OCI-LY3 (cell line): ENCODE measurements at regions not wholly inside any gene's neighbourhood (a gene's known extent, or its start where the extent isn't known, plus 50 kb on each side); places are given as distances from the start of the nearest gene placed in this dataset.
A peak's percentile ranks its signal among the peaks of the same experiment; 100 is the strongest.
"Not testable (repeated sequence)": the region's sequence is repeated elsewhere in the genome, so short reads cannot be mapped to it uniquely, and the experiment has no call there.

Experiments used
- H2AFZ ChIP-seq: fragments of 200-600, 300-600 bp; shearing (Covaris generic); 2 replicates; pipeline ENCODE4 v1.6.0; 2014; ENCODE audit warnings: antibody characterized with exemption, low read depth, low read length
- H3K27ac ChIP-seq: fragments of 200-600, 300-600 bp; sonication (generic); 2 replicates; pipeline ENCODE4 v1.5.1; 2014; ENCODE audit warnings: mild to moderate bottlenecking, low read length, moderate library complexity, mixed read lengths
- H3K27me3 ChIP-seq: fragments of 200-600, 300-600 bp; sonication (generic); 2 replicates; pipeline ENCODE4 v1.6.1; 2014; ENCODE audit warnings: low read depth, low read length, mixed read lengths
- H3K36me3 ChIP-seq: fragments of 200-600, 300-600 bp; sonication (generic); replicated peaks from 2 replicates; pipeline ENCODE3; 2014; ENCODE audit warnings: low read depth, low read length, mixed read lengths
- H3K4me1 ChIP-seq: fragments of 300-600, 200-600 bp; sonication (generic); 2 replicates; pipeline ENCODE4 v1.6.1; 2014; ENCODE audit warnings: low read length, mixed read lengths
- H3K4me2 ChIP-seq: fragments of 200-600, 300-600 bp; sonication (generic); 2 replicates; pipeline ENCODE4 v1.6.1; 2014; ENCODE audit warnings: low read length, mixed read lengths
- H3K4me3 ChIP-seq: fragments of 300-600, 200-600 bp; sonication (generic); 2 replicates; pipeline ENCODE4 v1.5.1; 2014; ENCODE audit warnings: antibody characterized with exemption, mild to moderate bottlenecking, low read length, moderate library complexity
- H3K79me2 ChIP-seq: fragments of 300-600, 200-600 bp; shearing (Covaris generic); 2 replicates; pipeline ENCODE4 v1.6.1; 2014; ENCODE audit warnings: mild to moderate bottlenecking, low read length, mixed read lengths
- H3K9ac ChIP-seq: fragments of 300-600, 200-600 bp; shearing (Covaris generic); 2 replicates; pipeline ENCODE4 v1.6.0; 2014; ENCODE audit warnings: mild to moderate bottlenecking, low read length, moderate library complexity
- H3K9me3 ChIP-seq: fragments of 200-600, 300-600 bp; shearing (Covaris generic); 2 replicates; pipeline ENCODE4 v1.6.1; 2014; ENCODE audit warnings: low read length, mixed read lengths; ENCODE audit not compliant: insufficient read depth
- H4K20me1 ChIP-seq: fragments of 200-600, 300-600 bp; sonication (generic); 2 replicates; pipeline ENCODE4 v1.6.1; 2016; ENCODE audit warnings: low read length, mixed read lengths; ENCODE audit not compliant: insufficient read depth
- EZH2phosphoT487 ChIP-seq: fragments of 200-600 bp; shearing (Covaris generic); IDR thresholded peaks from 2 replicates; pipeline ENCODE4 v1.6.1; 2018; ENCODE audit warnings: antibody characterized with exemption, mixed run types, low read depth
- TF ChIP-seq, protein P1 (sequence below): fragments of 200-600, 300-600 bp; sonication (generic); IDR thresholded peaks from 2 replicates; pipeline ENCODE4 v1.5.1; 2014; ENCODE audit warnings: antibody characterized with exemption, low read length, low read depth

DNA sequence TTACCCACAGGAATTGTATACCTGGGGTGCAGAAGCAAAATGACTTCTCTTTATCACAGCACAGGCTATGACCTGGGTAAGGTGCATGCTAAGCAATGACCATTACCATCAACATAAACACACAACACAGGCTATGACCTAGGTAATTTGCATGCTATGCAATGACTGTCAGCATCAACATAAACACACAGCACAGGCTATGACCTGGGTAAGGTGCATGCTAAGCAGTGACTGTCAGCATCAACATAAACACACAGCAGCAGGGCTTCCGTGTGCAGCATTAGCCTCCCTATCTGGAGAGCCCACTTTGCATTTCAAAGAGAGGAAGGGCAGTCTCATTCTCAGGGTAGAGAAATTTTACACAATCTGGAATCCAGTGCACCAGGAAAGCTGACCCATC is 583.0 kb downstream of the TMEM121 start:
- no peaks in the 10 kb centered on the region for H3K79me2 ChIP-seq
- no peaks in the 10 kb centered on the region for H3K27me3 ChIP-seq
- no peak overlapping the region for H2AFZ ChIP-seq
- TF ChIP-seq, protein P1, sequence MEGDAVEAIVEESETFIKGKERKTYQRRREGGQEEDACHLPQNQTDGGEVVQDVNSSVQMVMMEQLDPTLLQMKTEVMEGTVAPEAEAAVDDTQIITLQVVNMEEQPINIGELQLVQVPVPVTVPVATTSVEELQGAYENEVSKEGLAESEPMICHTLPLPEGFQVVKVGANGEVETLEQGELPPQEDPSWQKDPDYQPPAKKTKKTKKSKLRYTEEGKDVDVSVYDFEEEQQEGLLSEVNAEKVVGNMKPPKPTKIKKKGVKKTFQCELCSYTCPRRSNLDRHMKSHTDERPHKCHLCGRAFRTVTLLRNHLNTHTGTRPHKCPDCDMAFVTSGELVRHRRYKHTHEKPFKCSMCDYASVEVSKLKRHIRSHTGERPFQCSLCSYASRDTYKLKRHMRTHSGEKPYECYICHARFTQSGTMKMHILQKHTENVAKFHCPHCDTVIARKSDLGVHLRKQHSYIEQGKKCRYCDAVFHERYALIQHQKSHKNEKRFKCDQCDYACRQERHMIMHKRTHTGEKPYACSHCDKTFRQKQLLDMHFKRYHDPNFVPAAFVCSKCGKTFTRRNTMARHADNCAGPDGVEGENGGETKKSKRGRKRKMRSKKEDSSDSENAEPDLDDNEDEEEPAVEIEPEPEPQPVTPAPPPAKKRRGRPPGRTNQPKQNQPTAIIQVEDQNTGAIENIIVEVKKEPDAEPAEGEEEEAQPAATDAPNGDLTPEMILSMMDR, result no peak
- no peak for TF ChIP-seq EZH2phosphoT487
- H4K20me1 ChIP-seq, result no peaks in the 10 kb centered on the region
- no peak overlapping the region for H3K27ac ChIP-seq
- H3K4me2 ChIP-seq, result no peak overlapping the region
- H3K36me3 ChIP-seq, result no peaks in the 10 kb centered on the region
- no peaks in the 10 kb centered on the region for H3K4me1 ChIP-seq
- H3K9ac ChIP-seq, result no peak overlapping the region
- H3K9me3 ChIP-seq, result no peaks in the 10 kb centered on the region
- H3K4me3 ChIP-seq, result no peak overlapping the region

DNA sequence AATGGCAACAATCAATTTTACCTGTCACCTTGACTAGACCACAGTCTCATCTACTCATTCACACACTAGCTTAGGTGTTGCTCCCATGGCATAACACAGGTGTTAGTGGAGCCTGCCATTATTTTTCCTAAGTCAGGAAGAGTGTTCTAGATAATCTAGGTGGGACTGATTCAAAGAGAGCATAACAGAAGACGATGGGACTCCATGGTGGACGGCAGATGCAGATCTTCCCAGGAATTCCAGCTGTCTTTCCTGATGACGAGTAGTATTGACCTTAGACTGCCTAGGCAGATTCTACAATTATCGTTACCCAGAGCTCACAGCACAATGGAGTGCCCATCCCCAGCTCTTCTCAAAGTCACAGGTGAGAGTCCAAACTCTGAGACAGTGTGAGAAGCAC is 589.0 kb downstream of the TMEM121 start:
- H3K4me2 ChIP-seq, result no peak overlapping the region
- H4K20me1 ChIP-seq, result no peaks in the 10 kb centered on the region
- no peak overlapping the region for H3K9ac ChIP-seq
- peaks cover 12% of the 10 kb centered on the region; the same call in 1 of the 2 replicates for H3K27me3 ChIP-seq
- no peak overlapping the region for H3K27ac ChIP-seq
- H3K79me2 ChIP-seq, result no peaks in the 10 kb centered on the region
- TF ChIP-seq EZH2phosphoT487, result no peak
- TF ChIP-seq, protein P1, result no peak
- H3K9me3 ChIP-seq, result no peaks in the 10 kb centered on the region
- H2AFZ ChIP-seq, result no peak overlapping the region
- H3K4me1 ChIP-seq, result peaks cover 3% of the 10 kb centered on the region; the same call in 1 of the 2 replicates
- no peak overlapping the region for H3K4me3 ChIP-seq
- no peaks in the 10 kb centered on the region for H3K36me3 ChIP-seq

DNA sequence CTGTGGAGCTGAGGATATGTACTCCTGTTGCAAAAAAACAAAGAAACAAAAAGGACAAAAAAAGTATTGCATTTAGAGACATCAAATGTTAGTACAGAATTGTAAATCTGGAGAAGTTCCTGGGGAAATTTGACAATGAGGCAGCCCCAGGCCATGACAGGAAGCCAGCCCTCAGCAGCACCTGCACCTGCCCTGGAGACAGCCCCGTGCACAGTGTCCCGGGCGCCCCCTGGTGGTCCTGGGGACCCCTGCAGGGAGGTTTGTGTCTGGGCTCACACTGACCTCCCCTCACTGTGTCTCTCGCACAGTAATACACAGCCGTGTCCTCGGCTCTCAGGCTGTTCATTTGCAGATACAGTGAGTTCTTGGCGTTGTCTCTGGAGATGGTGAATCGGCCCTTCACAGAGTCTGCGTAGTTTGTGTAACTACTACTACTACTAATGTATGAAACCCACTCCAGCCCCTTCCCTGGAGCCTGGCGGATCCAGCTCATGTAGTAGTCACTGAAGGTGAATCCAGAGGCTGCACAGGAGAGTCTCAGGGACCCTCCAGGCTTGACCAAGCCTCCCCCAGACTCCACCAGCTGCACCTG is 590.1 kb downstream of the TMEM121 start:
- H3K9ac ChIP-seq, H4K20me1 ChIP-seq, H3K79me2 ChIP-seq, H3K4me1 ChIP-seq, H2AFZ ChIP-seq, H3K4me3 ChIP-seq, H3K27ac ChIP-seq, H3K9me3 ChIP-seq, H3K36me3 ChIP-seq: not testable (repeated sequence)
- Histone ChIP-seq H3K27me3 (peaks cover 18% of the 10 kb centered on the region), H3K4me2 (peak overlapping the region; percentile 24; the same call in 1 of the 2 replicates)

GRCh38 chr14:106120101-106120500 is 593.7 kb downstream of the TMEM121 start:
- Histone ChIP-seq H3K4me3 (no peak overlapping the region), H2AFZ (no peak overlapping the region), H3K4me2 (peak overlapping the region; percentile 49), H3K36me3 (no peaks in the 10 kb centered on the region), H3K27me3 (peaks cover 20% of the 10 kb centered on the region), H4K20me1 (no peaks in the 10 kb centered on the region), H3K27ac (no peak overlapping the region), H3K79me2 (no peaks in the 10 kb centered on the region), H3K9ac (no peak overlapping the region), H3K4me1 (peaks cover 3% of the 10 kb centered on the region; the same call in 1 of the 2 replicates), H3K9me3 (no peaks in the 10 kb centered on the region)
- TF ChIP-seq, protein P1, result no peak
- TF ChIP-seq EZH2phosphoT487, result no peak
